ENCODE measurements at regions not wholly inside any gene's neighbourhood (a gene's known extent, or its start where the extent isn't known, plus 50 kb on each side); places are given as distances from the start of the nearest gene placed in this dataset.

- Histone ChIP-seq H3K9ac (ENCODE audit: low read length) (no peak overlapping the region), H3K27me3 (ENCODE audit: insufficient read depth, low read length) (no peaks in the 10 kb centered on the region), H3K36me3 (ENCODE audit: insufficient read depth, low read length) (no peaks in the 10 kb centered on the region), H3K27ac (ENCODE audit: low read depth, low read length, poor library complexity, severe bottlenecking) (no peak overlapping the region), H3F3A (ENCODE audit: insufficient read depth, low read length) (no peaks in the 10 kb centered on the region), H3K9me2 (ENCODE audit: low read depth, low read length) (no peaks in the 10 kb centered on the region), H3K79me2 (ENCODE audit: insufficient read depth, low read length) (no peaks in the 10 kb centered on the region), H3K4me1 (ENCODE audit: insufficient read depth, low read length, severe bottlenecking) (peaks cover 23% of the 10 kb centered on the region), H3K4me2 (ENCODE audit: low read length) (no peak overlapping the region), H2AFZ (ENCODE audit: low read length) (no peak overlapping the region), H3K4me3 (ENCODE audit: low read depth, low read length, poor library complexity, severe bottlenecking) (no peak overlapping the region), H3K9me3 (ENCODE audit: low read length) (no peaks in the 10 kb centered on the region), H4K20me1 (ENCODE audit: insufficient read depth, low read length) (no peaks in the 10 kb centered on the region)
- TF ChIP-seq, protein P1, sequence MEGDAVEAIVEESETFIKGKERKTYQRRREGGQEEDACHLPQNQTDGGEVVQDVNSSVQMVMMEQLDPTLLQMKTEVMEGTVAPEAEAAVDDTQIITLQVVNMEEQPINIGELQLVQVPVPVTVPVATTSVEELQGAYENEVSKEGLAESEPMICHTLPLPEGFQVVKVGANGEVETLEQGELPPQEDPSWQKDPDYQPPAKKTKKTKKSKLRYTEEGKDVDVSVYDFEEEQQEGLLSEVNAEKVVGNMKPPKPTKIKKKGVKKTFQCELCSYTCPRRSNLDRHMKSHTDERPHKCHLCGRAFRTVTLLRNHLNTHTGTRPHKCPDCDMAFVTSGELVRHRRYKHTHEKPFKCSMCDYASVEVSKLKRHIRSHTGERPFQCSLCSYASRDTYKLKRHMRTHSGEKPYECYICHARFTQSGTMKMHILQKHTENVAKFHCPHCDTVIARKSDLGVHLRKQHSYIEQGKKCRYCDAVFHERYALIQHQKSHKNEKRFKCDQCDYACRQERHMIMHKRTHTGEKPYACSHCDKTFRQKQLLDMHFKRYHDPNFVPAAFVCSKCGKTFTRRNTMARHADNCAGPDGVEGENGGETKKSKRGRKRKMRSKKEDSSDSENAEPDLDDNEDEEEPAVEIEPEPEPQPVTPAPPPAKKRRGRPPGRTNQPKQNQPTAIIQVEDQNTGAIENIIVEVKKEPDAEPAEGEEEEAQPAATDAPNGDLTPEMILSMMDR (IDR thresholded peaks at IDR 0.05; ENCODE audit: low read length): no peak
- TF ChIP-seq EZH2 (IDR thresholded peaks at IDR 0.05; ENCODE audit: borderline replicate concordance, low read length): no peak
These were observed 1166.8 kb upstream of the CITED2 start for GRCh38 chr6:140541288-140541687.

- no peak for TF ChIP-seq EZH2 (IDR thresholded peaks at IDR 0.05; ENCODE audit: borderline replicate concordance, low read length)
- TF ChIP-seq, protein P1 (IDR thresholded peaks at IDR 0.05; ENCODE audit: low read length): no peak
These were observed 1166.3 kb upstream of the CITED2 start for GRCh38 chr6:140540743-140541142.

GRCh38 chr6:140538926-140539325 is 1164.5 kb upstream of the CITED2 start:
- H3K27me3 ChIP-seq (ENCODE audit: insufficient read depth, low read length): no peaks in the 10 kb centered on the region
- no peak overlapping the region for H3K9ac ChIP-seq (ENCODE audit: low read length)
- H3K79me2 ChIP-seq (ENCODE audit: insufficient read depth, low read length): no peaks in the 10 kb centered on the region
- peaks cover 23% of the 10 kb centered on the region for H3K4me1 ChIP-seq (ENCODE audit: insufficient read depth, low read length, severe bottlenecking)
- no peak for TF ChIP-seq EZH2 (IDR thresholded peaks at IDR 0.05; ENCODE audit: borderline replicate concordance, low read length)
- TF ChIP-seq, protein P1 (IDR thresholded peaks at IDR 0.05; ENCODE audit: low read length): no peak
- H3K4me3 ChIP-seq (ENCODE audit: low read depth, low read length, poor library complexity, severe bottlenecking): no peak overlapping the region
- H3K27ac ChIP-seq (ENCODE audit: low read depth, low read length, poor library complexity, severe bottlenecking): no peak overlapping the region
- H3K36me3 ChIP-seq (ENCODE audit: insufficient read depth, low read length): no peaks in the 10 kb centered on the region
- H3K9me2 ChIP-seq (ENCODE audit: low read depth, low read length): no peaks in the 10 kb centered on the region
- H3F3A ChIP-seq (ENCODE audit: insufficient read depth, low read length): no peaks in the 10 kb centered on the region
- H2AFZ ChIP-seq (ENCODE audit: low read length): no peak overlapping the region
- H3K9me3 ChIP-seq (ENCODE audit: low read length): no peaks in the 10 kb centered on the region
- H4K20me1 ChIP-seq (ENCODE audit: insufficient read depth, low read length): no peaks in the 10 kb centered on the region
- H3K4me2 ChIP-seq (ENCODE audit: low read length): no peak overlapping the region

More at GRCh38 chr6:140540743-140541142, 1166.3 kb upstream of the CITED2 start:
- no peaks in the 10 kb centered on the region for H3F3A ChIP-seq (ENCODE audit: insufficient read depth, low read length)
- no peaks in the 10 kb centered on the region for H3K9me3 ChIP-seq (ENCODE audit: low read length)
- no peak overlapping the region for H2AFZ ChIP-seq (ENCODE audit: low read length)
- H4K20me1 ChIP-seq (ENCODE audit: insufficient read depth, low read length): no peaks in the 10 kb centered on the region
- H3K4me3 ChIP-seq (ENCODE audit: low read depth, low read length, poor library complexity, severe bottlenecking): no peak overlapping the region
- no peaks in the 10 kb centered on the region for H3K27me3 ChIP-seq (ENCODE audit: insufficient read depth, low read length)
- H3K4me2 ChIP-seq (ENCODE audit: low read length): no peak overlapping the region
- no peaks in the 10 kb centered on the region for H3K9me2 ChIP-seq (ENCODE audit: low read depth, low read length)
- H3K4me1 ChIP-seq (ENCODE audit: insufficient read depth, low read length, severe bottlenecking): peaks cover 23% of the 10 kb centered on the region
- no peaks in the 10 kb centered on the region for H3K79me2 ChIP-seq (ENCODE audit: insufficient read depth, low read length)
- no peak overlapping the region for H3K27ac ChIP-seq (ENCODE audit: low read depth, low read length, poor library complexity, severe bottlenecking)
- no peaks in the 10 kb centered on the region for H3K36me3 ChIP-seq (ENCODE audit: insufficient read depth, low read length)
- no peak overlapping the region for H3K9ac ChIP-seq (ENCODE audit: low read length)
